H9 (cell line): ENCODE measurements at regions not wholly inside any gene's neighbourhood (a gene's known extent, or its start where the extent isn't known, plus 50 kb on each side); places are given as distances from the start of the nearest gene placed in this dataset.

Experiments used
- DNase-seq: peaks from one replicate; pipeline ENCODE4 v3.0.0-alpha.2; 2017
- H2AFZ ChIP-seq: one replicate; pipeline ENCODE4 v1.6.1; 2013; ENCODE audit warnings: mild to moderate bottlenecking, low read length, control low read depth, moderate library complexity
- H2AK5ac ChIP-seq: 2 replicates; pipeline ENCODE4 v1.6.1; 2013; ENCODE audit warnings: low read length, control low read depth, mixed read lengths; ENCODE audit not compliant: insufficient read length
- H2BK120ac ChIP-seq: one replicate; pipeline ENCODE4 v1.6.1; 2013; ENCODE audit warnings: low read depth, mild to moderate bottlenecking, low read length, control low read depth, inconsistent platforms; ENCODE audit not compliant: poor library complexity, severe bottlenecking
- H2BK12ac ChIP-seq: 2 replicates; pipeline ENCODE4 v1.6.1; 2013; ENCODE audit warnings: low read length, control low read depth, mixed read lengths, low read depth; ENCODE audit not compliant: insufficient read length
- H2BK15ac ChIP-seq: 2 replicates; pipeline ENCODE4 v1.6.1; 2013; ENCODE audit warnings: low read depth, low read length, control low read depth
- H2BK20ac ChIP-seq: one replicate; pipeline ENCODE4 v1.6.1; 2013; ENCODE audit warnings: low read depth, mild to moderate bottlenecking, low read length, control low read depth, inconsistent platforms; ENCODE audit not compliant: poor library complexity, severe bottlenecking
- H2BK5ac ChIP-seq: 2 replicates; pipeline ENCODE4 v1.6.1; 2013; ENCODE audit warnings: low read length, control low read depth, mixed read lengths; ENCODE audit not compliant: insufficient read length
- H3K14ac ChIP-seq: 2 replicates; pipeline ENCODE4 v1.6.1; 2013; ENCODE audit warnings: low read length, control low read depth; ENCODE audit not compliant: insufficient read depth
- H3K18ac ChIP-seq: 2 replicates; pipeline ENCODE4 v1.6.1; 2013; ENCODE audit warnings: low read depth, mild to moderate bottlenecking, mixed read lengths, low read length, control low read depth; ENCODE audit not compliant: insufficient read length
- H3K23ac ChIP-seq: 2 replicates; pipeline ENCODE4 v1.6.1; 2013; ENCODE audit warnings: low read length, control low read depth, mixed read lengths, low read depth; ENCODE audit not compliant: insufficient read length
- H3K23me2 ChIP-seq: 2 replicates; pipeline ENCODE4 v1.6.1; 2013; ENCODE audit warnings: low read depth, mild to moderate bottlenecking, mixed read lengths, low read length, control low read depth; ENCODE audit not compliant: insufficient read length, poor library complexity, severe bottlenecking
- H3K27ac ChIP-seq: 2 replicates; pipeline ENCODE4 v1.5.1; 2013; ENCODE audit warnings: low read length, control low read depth, mixed read lengths, low read depth; ENCODE audit not compliant: insufficient read length
- H3K27me3 ChIP-seq: 2 replicates; pipeline ENCODE4 v1.6.1; 2013; ENCODE audit warnings: low read length, control low read depth, inconsistent platforms; ENCODE audit not compliant: insufficient read depth
- H3K4ac ChIP-seq: 2 replicates; pipeline ENCODE4 v1.6.1; 2013; ENCODE audit warnings: low read depth, mild to moderate bottlenecking, control low read depth, inconsistent platforms, low read length, moderate library complexity
- H3K4me1 ChIP-seq: 2 replicates; pipeline ENCODE4 v1.6.1; 2013; ENCODE audit warnings: low read length, control low read depth, inconsistent platforms; ENCODE audit not compliant: insufficient read depth
- H3K4me2 ChIP-seq: 2 replicates; pipeline ENCODE4 v1.6.1; 2013; ENCODE audit warnings: low read length, control low read depth, mixed read lengths; ENCODE audit not compliant: insufficient read length, insufficient read depth
- H3K56ac ChIP-seq: 2 replicates; pipeline ENCODE4 v1.6.1; 2013; ENCODE audit warnings: low read depth, mild to moderate bottlenecking, mixed read lengths, low read length, control low read depth; ENCODE audit not compliant: insufficient read length
- H3K79me1 ChIP-seq: 2 replicates; pipeline ENCODE4 v1.6.1; 2013; ENCODE audit warnings: low read depth, mild to moderate bottlenecking, moderate library complexity, low read length, control low read depth, inconsistent platforms; ENCODE audit not compliant: insufficient read depth, poor library complexity, severe bottlenecking
- H3K79me2 ChIP-seq: 2 replicates; pipeline ENCODE4 v1.6.1; 2013; ENCODE audit warnings: low read length, control low read depth, inconsistent platforms; ENCODE audit not compliant: insufficient read depth
- H3K9ac ChIP-seq: 2 replicates; pipeline ENCODE4 v1.6.1; 2013; ENCODE audit warnings: low read length, control low read depth, mixed read lengths; ENCODE audit not compliant: insufficient read length; ENCODE audit errors: extremely low read depth
- H3K9me3 ChIP-seq: one replicate; pipeline ENCODE4 v1.6.1; 2013; ENCODE audit warnings: low read depth, low read length, inconsistent platforms; ENCODE audit not compliant: control insufficient read depth
- H3T11ph ChIP-seq: one replicate; pipeline ENCODE4 v1.6.1; 2013; ENCODE audit warnings: mild to moderate bottlenecking, low read length, control low read depth, inconsistent platforms
- H4K20me1 ChIP-seq: one replicate; pipeline ENCODE4 v1.6.1; 2013; ENCODE audit not compliant: control insufficient read depth, insufficient read length, insufficient read depth
- H4K5ac ChIP-seq: 2 replicates; pipeline ENCODE4 v1.6.1; 2013; ENCODE audit warnings: low read depth, mild to moderate bottlenecking, mixed read lengths, low read length, control low read depth; ENCODE audit not compliant: insufficient read length
- H4K8ac ChIP-seq: replicated peaks from 2 replicates; pipeline ENCODE4 v1.6.1; 2013; ENCODE audit warnings: low read length, control low read depth, mixed read lengths, low read depth; ENCODE audit not compliant: insufficient read length
- H4K91ac ChIP-seq: 2 replicates; pipeline ENCODE4 v1.6.1; 2013; ENCODE audit warnings: low read depth, mild to moderate bottlenecking, moderate library complexity, mixed read lengths, low read length, control low read depth; ENCODE audit not compliant: insufficient read length
- H3K27ac Mint-ChIP-seq, 3 experiments: 2 replicates in 2 of 3; 3 replicates in 1 of 3; pipeline ENCODE4 v1.8.0; 2020 to 2021; ENCODE audit warnings: mixed read lengths in 3 of 3, mild to moderate bottlenecking in 1 of 3, moderate library complexity in 1 of 3
- H3K27me3 Mint-ChIP-seq: 2 replicates; pipeline ENCODE4 v1.8.0; 2021; ENCODE audit warnings: low read depth, mild to moderate bottlenecking, moderate library complexity, mixed read lengths
- H3K36me3 Mint-ChIP-seq, 3 experiments: 2 replicates in 2 of 3; 3 replicates in 1 of 3; pipeline ENCODE4 v1.8.0; 2020 to 2021; ENCODE audit warnings: low read depth in 3 of 3, mixed read lengths in 3 of 3; ENCODE audit not compliant: insufficient read depth in 1 of 3
- H3K4me1 Mint-ChIP-seq, 2 experiments: 2 replicates each; pipeline ENCODE4 v1.8.0; 2020; ENCODE audit warnings: mixed read lengths in 2 of 2
- H3K4me3 Mint-ChIP-seq, 2 experiments: 2 replicates in 1 of 2; 3 replicates in 1 of 2; pipeline ENCODE4 v1.8.0; 2020 to 2021; ENCODE audit warnings: mild to moderate bottlenecking in 2 of 2, mixed read lengths in 2 of 2, moderate library complexity in 1 of 2
- H3K9me3 Mint-ChIP-seq, 2 experiments: 2 replicates in 1 of 2; 3 replicates in 1 of 2; pipeline ENCODE4 v1.8.0; 2020; ENCODE audit warnings: mild to moderate bottlenecking in 2 of 2, mixed read lengths in 2 of 2, moderate library complexity in 1 of 2
- WGBS: extraction: QIAGEN DNeasy Blood & Tissue Kit; methylation state at CpG from one replicate; pipeline ENCODE4 v1.1.7; 2013; ENCODE audit warnings: missing lambda C conversion rate, low lambda C conversion rate, mixed read lengths; ENCODE audit not compliant: insufficient read length; ENCODE audit errors: extremely low coverage; 5-methylcytosine and 5-hydroxymethylcytosine counted together
- TF ChIP-seq, protein P1 (sequence below): fragments of 200-600 bp; sonication (generic); conservative IDR thresholded peaks from 3 replicates; pipeline ENCODE4 v1.8.0; 2021; ENCODE audit warnings: antibody characterized with exemption, mild to moderate bottlenecking

DNA sequence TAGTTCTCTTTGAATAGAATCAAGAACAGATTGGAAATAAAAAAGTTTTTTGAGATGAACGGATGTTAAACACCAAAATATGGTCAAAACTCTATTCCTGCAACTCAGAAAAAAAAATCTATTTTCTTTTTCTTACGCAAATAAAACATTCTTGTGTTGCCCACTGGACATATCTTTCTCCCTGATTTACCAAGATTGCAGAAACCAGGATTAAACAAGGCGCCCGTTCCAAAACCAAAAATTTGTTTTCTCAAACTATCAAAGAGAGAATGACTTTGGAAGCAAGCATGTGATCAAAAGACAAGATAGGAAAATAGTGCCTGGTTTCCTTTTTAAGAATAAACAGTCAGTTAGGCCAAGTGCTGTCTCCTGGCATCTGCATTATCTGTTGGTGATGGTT, 273.1 kb downstream of the CLIC5 start:
- Histone ChIP-seq H3K27ac (no peak overlapping the region), H3K4ac (no peak overlapping the region), H3K79me1 (no peaks in the 10 kb centered on the region), H3K23ac (no peak overlapping the region), H4K20me1 (no peaks in the 10 kb centered on the region), H3K9ac (no peak overlapping the region), H2BK15ac (no peak overlapping the region), H4K91ac (no peak overlapping the region), H2BK12ac (no peak overlapping the region), H3K27me3 (no peaks in the 10 kb centered on the region), H3T11ph (no peak overlapping the region), H2BK120ac (no peak overlapping the region), H3K4me1 (no peaks in the 10 kb centered on the region), H2AK5ac (no peak overlapping the region), H4K5ac (no peak overlapping the region), H2AFZ (no peak overlapping the region), H2BK20ac (no peak overlapping the region), H3K79me2 (no peaks in the 10 kb centered on the region), H4K8ac (no peak overlapping the region), H3K9me3 (no peaks in the 10 kb centered on the region), H3K14ac (no peak overlapping the region), H2BK5ac (no peak overlapping the region), H3K4me2 (no peak overlapping the region), H3K18ac (no peak overlapping the region), H3K56ac (no peak overlapping the region), H3K23me2 (no peaks in the 10 kb centered on the region)
- no peak overlapping the region for H3K27ac Mint-ChIP-seq
- no peaks in the 10 kb centered on the region for H3K4me1 Mint-ChIP-seq
- no peaks in the 10 kb centered on the region; the same call in 1 of the 2 replicates for H3K27me3 Mint-ChIP-seq
- H3K9me3 Mint-ChIP-seq = peaks cover 0 to 3% of the 10 kb centered on the region in 2 experiments; a peak in 1 of 5 replicates
- whole genome bisulfite sequencing = no CpG with 5 or more reads among the region's 4 CpGs
- TF ChIP-seq, protein P1, sequence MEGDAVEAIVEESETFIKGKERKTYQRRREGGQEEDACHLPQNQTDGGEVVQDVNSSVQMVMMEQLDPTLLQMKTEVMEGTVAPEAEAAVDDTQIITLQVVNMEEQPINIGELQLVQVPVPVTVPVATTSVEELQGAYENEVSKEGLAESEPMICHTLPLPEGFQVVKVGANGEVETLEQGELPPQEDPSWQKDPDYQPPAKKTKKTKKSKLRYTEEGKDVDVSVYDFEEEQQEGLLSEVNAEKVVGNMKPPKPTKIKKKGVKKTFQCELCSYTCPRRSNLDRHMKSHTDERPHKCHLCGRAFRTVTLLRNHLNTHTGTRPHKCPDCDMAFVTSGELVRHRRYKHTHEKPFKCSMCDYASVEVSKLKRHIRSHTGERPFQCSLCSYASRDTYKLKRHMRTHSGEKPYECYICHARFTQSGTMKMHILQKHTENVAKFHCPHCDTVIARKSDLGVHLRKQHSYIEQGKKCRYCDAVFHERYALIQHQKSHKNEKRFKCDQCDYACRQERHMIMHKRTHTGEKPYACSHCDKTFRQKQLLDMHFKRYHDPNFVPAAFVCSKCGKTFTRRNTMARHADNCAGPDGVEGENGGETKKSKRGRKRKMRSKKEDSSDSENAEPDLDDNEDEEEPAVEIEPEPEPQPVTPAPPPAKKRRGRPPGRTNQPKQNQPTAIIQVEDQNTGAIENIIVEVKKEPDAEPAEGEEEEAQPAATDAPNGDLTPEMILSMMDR = no peak
- no peak for DNase-seq
- H3K4me3 Mint-ChIP-seq = no peak overlapping the region
- H3K36me3 Mint-ChIP-seq = no peaks in the 10 kb centered on the region; a peak in 1 of 7 replicates
